OCI-LY7 (cell line): ENCODE measurements at regions not wholly inside any gene's neighbourhood (a gene's known extent, or its start where the extent isn't known, plus 50 kb on each side); places are given as distances from the start of the nearest gene placed in this dataset.

ENCODE experiments used
- BruUV-seq: library from RNA; stranded (reverse); fragments of 400-500 nt; replicated peaks from 2 replicates; lab custom pipeline; 2021; lab: Mats Ljungman, UMichigan
- CTCF ChIA-PET: fragments of 300-600 bp; sonication (Branson Sonifier 250); formaldehyde crosslinking; loops from one replicate; lab custom pipeline; 2022; ENCODE audit warnings: antibody characterized with exemption; ENCODE audit not compliant: unreplicated experiment; lab: Charles Lee
- POLR2A ChIA-PET: fragments of 300-600 bp; sonication (Branson Sonifier 250); formaldehyde crosslinking; loops from one replicate; lab custom pipeline; 2022; ENCODE audit warnings: antibody characterized with exemption; lab: Charles Lee
- DNase-seq: peaks from one replicate; pipeline ENCODE4 v3.0.0-alpha.2; 2015; ENCODE audit warnings: low spot score
- H2AFZ ChIP-seq: fragments of 200-600 bp; sonication (generic), shearing (Covaris generic); 2 replicates; pipeline ENCODE4 v1.6.1; 2014; ENCODE audit warnings: mild to moderate bottlenecking, antibody characterized with exemption, low read length, moderate library complexity
- H3K27ac ChIP-seq: fragments of 200-600 bp; sonication (generic); 2 replicates; pipeline ENCODE4 v1.5.1; 2014; ENCODE audit warnings: mixed run types, low read depth, mild to moderate bottlenecking, moderate library complexity, low read length, inconsistent platforms; ENCODE audit not compliant: poor library complexity, severe bottlenecking
- H3K36me3 ChIP-seq: fragments of 200-600 bp; sonication (generic); 2 replicates; pipeline ENCODE4 v1.6.1; 2014; ENCODE audit warnings: mild to moderate bottlenecking, antibody characterized with exemption, low read length, moderate library complexity, mixed read lengths; ENCODE audit not compliant: insufficient read depth
- H3K4me1 ChIP-seq: fragments of 200-600 bp; sonication (generic); 2 replicates; pipeline ENCODE4 v1.5.1; 2014; ENCODE audit warnings: mild to moderate bottlenecking, low read length; ENCODE audit not compliant: insufficient read depth, poor library complexity, severe bottlenecking
- H3K4me2 ChIP-seq: fragments of 200-600 bp; sonication (generic); 2 replicates; pipeline ENCODE4 v1.6.1; 2014; ENCODE audit warnings: mild to moderate bottlenecking, low read length
- H3K4me3 ChIP-seq: fragments of 200-600 bp; sonication (generic); 2 replicates; pipeline ENCODE4 v1.5.1; 2014; ENCODE audit warnings: mild to moderate bottlenecking, low read depth, low read length; ENCODE audit not compliant: poor library complexity, severe bottlenecking
- H3K79me2 ChIP-seq: fragments of 200-600 bp; sonication (generic); 2 replicates; pipeline ENCODE4 v1.6.1; 2016; ENCODE audit warnings: low read depth, mild to moderate bottlenecking, low read length, moderate library complexity, mixed read lengths; ENCODE audit not compliant: insufficient read depth
- H3K9me2 ChIP-seq: fragments of 200-600 bp; sonication (generic); 2 replicates; pipeline ENCODE4 v1.6.1; 2016; ENCODE audit warnings: mild to moderate bottlenecking, low read length, mixed read lengths; ENCODE audit not compliant: insufficient read depth
- H3K9me3 ChIP-seq: fragments of 200-600 bp; sonication (generic); 2 replicates; pipeline ENCODE4 v1.6.1; 2014; ENCODE audit warnings: mild to moderate bottlenecking, mixed run types, low read length, mixed read lengths
- H4K20me1 ChIP-seq: fragments of 200-600 bp; sonication (generic); 2 replicates; pipeline ENCODE4 v1.6.1; 2014; ENCODE audit warnings: mild to moderate bottlenecking, antibody characterized with exemption, low read length, moderate library complexity, mixed read lengths; ENCODE audit not compliant: insufficient read depth
- CTCF ChIP-seq: fragments of 200-600 bp; sonication (generic); conservative IDR thresholded peaks from 2 replicates; pipeline ENCODE4 v1.5.1; 2014; ENCODE audit warnings: mild to moderate bottlenecking, antibody characterized with exemption, low read length, moderate library complexity, mixed read lengths
- EZH2phosphoT487 ChIP-seq: fragments of 200-600 bp; sonication (generic); IDR thresholded peaks from 2 replicates; pipeline ENCODE4 v1.6.1; 2018; ENCODE audit warnings: low read depth, borderline replicate concordance, mild to moderate bottlenecking, mixed run types, antibody characterized with exemption, low read length, moderate library complexity, mixed read lengths
- intact Hi-C: fragments of 100-400 bp; cut with micrococcal nuclease; formaldehyde crosslinking; loops from one replicate; pipeline ENCODE4 v1.10.0; 2022; ENCODE audit not compliant: unreplicated experiment

DNA sequence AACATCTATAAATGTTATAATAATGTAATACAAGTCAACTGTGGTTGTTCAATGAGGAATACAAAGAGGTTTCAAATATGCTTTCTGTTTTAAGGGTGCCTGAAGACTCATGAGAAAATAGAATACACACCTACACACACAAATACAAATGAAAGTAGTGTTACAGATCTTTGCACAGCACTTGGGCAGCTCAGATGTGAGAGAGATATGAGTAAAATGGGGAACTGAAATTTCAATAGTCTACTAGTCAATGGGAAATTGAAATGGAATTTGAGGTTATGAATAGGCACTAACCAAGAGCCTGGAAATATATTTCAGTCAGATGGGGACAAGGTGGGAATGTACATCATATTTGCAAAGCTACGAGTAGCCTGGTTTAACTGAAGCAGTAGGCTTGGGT lies 96.6 kb downstream of the ISL1 start:
- ChIA-PET CTCF (no interaction called here), POLR2A (no interaction called here)
- Histone ChIP-seq H3K27ac (no peak overlapping the region), H3K4me1 (no peaks in the 10 kb centered on the region), H3K36me3 (no peaks in the 10 kb centered on the region), H4K20me1 (no peaks in the 10 kb centered on the region), H2AFZ (no peak overlapping the region), H3K9me3 (no peaks in the 10 kb centered on the region), H3K4me3 (no peak overlapping the region), H3K79me2 (no peaks in the 10 kb centered on the region), H3K4me2 (no peak overlapping the region), H3K9me2 (no peaks in the 10 kb centered on the region)
- intact Hi-C loops = no loop called here
- no TSS peak for BruUV-seq
- TF ChIP-seq EZH2phosphoT487 = no peak
- no peak for TF ChIP-seq CTCF
- no peak for DNase-seq

GRCh38 chr5:51484326-51484725 lies 101.1 kb downstream of the ISL1 start:
- Histone ChIP-seq H3K36me3 (no peaks in the 10 kb centered on the region), H3K4me3 (no peak overlapping the region), H4K20me1 (no peaks in the 10 kb centered on the region), H2AFZ (no peak overlapping the region), H3K4me1 (no peaks in the 10 kb centered on the region), H3K79me2 (no peaks in the 10 kb centered on the region), H3K4me2 (no peak overlapping the region), H3K9me2 (no peaks in the 10 kb centered on the region), H3K9me3 (no peaks in the 10 kb centered on the region), H3K27ac (no peak overlapping the region)
- BruUV-seq = no TSS peak
- ChIA-PET POLR2A (interaction anchor here (0.8 kb wide), 1 partner anchor 13 kb away, joined by 3 read pairs; no protein-coding TSS in a partner anchor), CTCF (no interaction called here)
- no peak for TF ChIP-seq CTCF
- TF ChIP-seq EZH2phosphoT487 = no peak
- DNase-seq = no peak
- intact Hi-C loops = no loop called here

DNA sequence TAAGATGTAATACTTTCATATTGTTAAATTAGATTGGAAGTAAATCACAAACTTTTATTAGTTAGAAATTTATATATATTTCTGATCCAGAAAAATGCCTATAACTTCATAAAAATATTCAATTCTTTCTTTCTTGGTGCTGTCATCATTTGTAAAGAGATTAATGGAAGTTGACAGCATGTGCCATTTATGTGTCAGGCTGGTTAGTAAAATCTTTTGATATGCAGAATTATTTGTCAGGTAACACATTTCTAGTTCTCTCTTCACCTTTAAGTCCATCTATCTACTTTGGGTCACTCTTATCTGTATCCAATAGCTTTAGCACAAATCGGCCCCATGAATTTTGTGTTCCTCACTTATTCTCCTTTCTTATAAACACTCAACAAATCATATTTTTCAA lies 102.9 kb downstream of the ISL1 start:
- no peak for DNase-seq
- intact Hi-C loops = no loop called here
- H3K4me3 ChIP-seq = no peak overlapping the region

More for the DNA sequence above, 102.9 kb downstream of the ISL1 start:
- Histone ChIP-seq H3K27ac (no peak overlapping the region), H3K9me2 (no peaks in the 10 kb centered on the region), H3K36me3 (no peaks in the 10 kb centered on the region), H2AFZ (no peak overlapping the region), H3K79me2 (no peaks in the 10 kb centered on the region), H4K20me1 (no peaks in the 10 kb centered on the region), H3K4me1 (no peaks in the 10 kb centered on the region), H3K4me2 (no peak overlapping the region), H3K9me3 (no peaks in the 10 kb centered on the region)
- ChIA-PET CTCF (no interaction called here), POLR2A (no interaction called here)
- TF ChIP-seq EZH2phosphoT487 (no peak), CTCF (no peak)
- BruUV-seq = no TSS peak
